ENCODE measurements at regions not wholly inside any gene's neighbourhood (a gene's known extent, or its start where the extent isn't known, plus 50 kb on each side); places are given as distances from the start of the nearest gene placed in this dataset.

- H3K36me3 ChIP-seq (ENCODE audit: control insufficient read depth, insufficient read depth, low read length): no peaks in the 10 kb centered on the region
- no peaks in the 10 kb centered on the region for H3K4me1 ChIP-seq (ENCODE audit: control insufficient read depth, insufficient read depth, low read length)
- H3K9me3 ChIP-seq (ENCODE audit: control insufficient read depth, low read length): no peaks in the 10 kb centered on the region
- 86% methylated on average over 1 of the region's 1 CpG; no CpG with 5 or more reads in 1 of the 2 experiments for WGBS, 2 experiments
- no peak overlapping the region for H3K4me3 ChIP-seq (ENCODE audit: insufficient read depth, low read depth, low read length)
- no peaks in the 10 kb centered on the region for H3K27me3 ChIP-seq (ENCODE audit: control insufficient read depth, insufficient read depth, low read length, poor library complexity, severe bottlenecking)
- H3K27ac ChIP-seq (ENCODE audit: insufficient read depth, low read depth, low read length, poor library complexity, severe bottlenecking): no peak overlapping the region
Observed at GRCh38 chr6:166017032-166017635, 150.5 kb downstream of the TBXT start.

- no peak overlapping the region for H3K4me3 ChIP-seq (ENCODE audit: insufficient read depth, low read depth, low read length)
Observed at GRCh38 chr6:166014966-166015365, 152.7 kb downstream of the TBXT start.

GRCh38 chr6:166010136-166010960 is 157.3 kb downstream of the TBXT start:
- Histone ChIP-seq H3K4me1 (ENCODE audit: control insufficient read depth, insufficient read depth, low read length) (peaks cover 14% of the 10 kb centered on the region), H3K9me3 (ENCODE audit: control insufficient read depth, low read length) (no peaks in the 10 kb centered on the region), H3K4me3 (ENCODE audit: insufficient read depth, low read depth, low read length) (no peak overlapping the region), H3K27me3 (ENCODE audit: control insufficient read depth, insufficient read depth, low read length, poor library complexity, severe bottlenecking) (peaks cover 55% of the 10 kb centered on the region), H3K27ac (ENCODE audit: insufficient read depth, low read depth, low read length, poor library complexity, severe bottlenecking) (no peak overlapping the region), H3K36me3 (ENCODE audit: control insufficient read depth, insufficient read depth, low read length) (no peaks in the 10 kb centered on the region)
- WGBS, 2 experiments: 80 to 81% methylated on average over 11 of the region's 11 CpGs

More at GRCh38 chr6:166014966-166015365, 152.7 kb downstream of the TBXT start:
- Histone ChIP-seq H3K4me1 (ENCODE audit: control insufficient read depth, insufficient read depth, low read length) (no peaks in the 10 kb centered on the region), H3K27ac (ENCODE audit: insufficient read depth, low read depth, low read length, poor library complexity, severe bottlenecking) (no peak overlapping the region), H3K27me3 (ENCODE audit: control insufficient read depth, insufficient read depth, low read length, poor library complexity, severe bottlenecking) (peaks cover 9% of the 10 kb centered on the region), H3K9me3 (ENCODE audit: control insufficient read depth, low read length) (no peaks in the 10 kb centered on the region), H3K36me3 (ENCODE audit: control insufficient read depth, insufficient read depth, low read length) (no peaks in the 10 kb centered on the region)
- 36 to 42% methylated on average over 4 of the region's 5 CpGs for WGBS, 2 experiments

GRCh38 chr6:166009385-166010031 is 158.1 kb downstream of the TBXT start:
- Histone ChIP-seq H3K27me3 (ENCODE audit: control insufficient read depth, insufficient read depth, low read length, poor library complexity, severe bottlenecking) (peaks cover 64% of the 10 kb centered on the region), H3K4me3 (ENCODE audit: insufficient read depth, low read depth, low read length) (no peak overlapping the region), H3K4me1 (ENCODE audit: control insufficient read depth, insufficient read depth, low read length) (peaks cover 14% of the 10 kb centered on the region), H3K36me3 (ENCODE audit: control insufficient read depth, insufficient read depth, low read length) (no peaks in the 10 kb centered on the region), H3K27ac (ENCODE audit: insufficient read depth, low read depth, low read length, poor library complexity, severe bottlenecking) (no peak overlapping the region), H3K9me3 (ENCODE audit: control insufficient read depth, low read length) (no peaks in the 10 kb centered on the region)
- WGBS, 2 experiments: 66 to 72% methylated on average over 4 to 7 of the region's 8 CpGs

- H3K4me1 ChIP-seq (ENCODE audit: control insufficient read depth, insufficient read depth, low read length): peaks cover 14% of the 10 kb centered on the region
- no peak overlapping the region for H3K27ac ChIP-seq (ENCODE audit: insufficient read depth, low read depth, low read length, poor library complexity, severe bottlenecking)
- no peaks in the 10 kb centered on the region for H3K9me3 ChIP-seq (ENCODE audit: control insufficient read depth, low read length)
- peaks cover 64% of the 10 kb centered on the region for H3K27me3 ChIP-seq (ENCODE audit: control insufficient read depth, insufficient read depth, low read length, poor library complexity, severe bottlenecking)
- peak overlapping the region; percentile 40 for H3K4me3 ChIP-seq (ENCODE audit: insufficient read depth, low read depth, low read length)
- no peaks in the 10 kb centered on the region for H3K36me3 ChIP-seq (ENCODE audit: control insufficient read depth, insufficient read depth, low read length)
- 7 to 9% methylated on average over 68 of the region's 68 CpGs for WGBS, 2 experiments
Observed at GRCh38 chr6:166008441-166009369, 158.9 kb downstream of the TBXT start.

- 11 to 14% methylated on average over 14 to 18 of the region's 18 CpGs for WGBS, 2 experiments
- Histone ChIP-seq H3K27me3 (ENCODE audit: control insufficient read depth, insufficient read depth, low read length, poor library complexity, severe bottlenecking) (peaks cover 64% of the 10 kb centered on the region), H3K4me1 (ENCODE audit: control insufficient read depth, insufficient read depth, low read length) (peaks cover 14% of the 10 kb centered on the region), H3K36me3 (ENCODE audit: control insufficient read depth, insufficient read depth, low read length) (no peaks in the 10 kb centered on the region), H3K4me3 (ENCODE audit: insufficient read depth, low read depth, low read length) (peak overlapping the region; percentile 40), H3K27ac (ENCODE audit: insufficient read depth, low read depth, low read length, poor library complexity, severe bottlenecking) (no peak overlapping the region), H3K9me3 (ENCODE audit: control insufficient read depth, low read length) (no peaks in the 10 kb centered on the region)
Observed at GRCh38 chr6:166007349-166008263, 160.0 kb downstream of the TBXT start.

- no peak overlapping the region for H3K27ac ChIP-seq (ENCODE audit: insufficient read depth, low read depth, low read length, poor library complexity, severe bottlenecking)
- H3K4me3 ChIP-seq (ENCODE audit: insufficient read depth, low read depth, low read length): no peak overlapping the region
- H3K4me1 ChIP-seq (ENCODE audit: control insufficient read depth, insufficient read depth, low read length): peaks cover 14% of the 10 kb centered on the region
- 35 to 36% methylated on average over 6 of the region's 6 CpGs for WGBS, 2 experiments
- H3K36me3 ChIP-seq (ENCODE audit: control insufficient read depth, insufficient read depth, low read length): no peaks in the 10 kb centered on the region
- peaks cover 64% of the 10 kb centered on the region for H3K27me3 ChIP-seq (ENCODE audit: control insufficient read depth, insufficient read depth, low read length, poor library complexity, severe bottlenecking)
- H3K9me3 ChIP-seq (ENCODE audit: control insufficient read depth, low read length): no peaks in the 10 kb centered on the region
Observed at GRCh38 chr6:166006900-166007301, 160.8 kb downstream of the TBXT start.

GRCh38 chr6:166005944-166006899 is 161.4 kb downstream of the TBXT start:
- H3K36me3 ChIP-seq (ENCODE audit: control insufficient read depth, insufficient read depth, low read length): no peaks in the 10 kb centered on the region
- peak overlapping the region; percentile 11 for H3K4me3 ChIP-seq (ENCODE audit: insufficient read depth, low read depth, low read length)
- peaks cover 64% of the 10 kb centered on the region for H3K27me3 ChIP-seq (ENCODE audit: control insufficient read depth, insufficient read depth, low read length, poor library complexity, severe bottlenecking)
- 2 to 3% methylated on average over 47 of the region's 47 CpGs for WGBS, 2 experiments
- peaks cover 14% of the 10 kb centered on the region for H3K4me1 ChIP-seq (ENCODE audit: control insufficient read depth, insufficient read depth, low read length)
- no peak overlapping the region for H3K27ac ChIP-seq (ENCODE audit: insufficient read depth, low read depth, low read length, poor library complexity, severe bottlenecking)
- H3K9me3 ChIP-seq (ENCODE audit: control insufficient read depth, low read length): no peaks in the 10 kb centered on the region
